GM12878 (cell line): ENCODE measurements at regions not wholly inside any gene's neighbourhood (a gene's known extent, or its start where the extent isn't known, plus 50 kb on each side); places are given as distances from the start of the nearest gene placed in this dataset.

ENCODE experiments used
- ATAC-seq: fragments of 200-7000 bp; cut with Tn5 transposase; 3 replicates; pipeline ENCODE4 v1.9.1; 2020; ENCODE audit warnings: mild to moderate bottlenecking, moderate library complexity
- BruUV-seq: library from RNA; stranded (reverse); fragments of 400-500 nt; replicated peaks from 2 replicates; lab custom pipeline; 2021; lab: Mats Ljungman, UMichigan
- CTCF ChIA-PET: fragments of 300-600 bp; sonication (Branson Sonifier 250); formaldehyde crosslinking; extraction: SDS; loops from one replicate; lab custom pipeline; 2021; ENCODE audit warnings: inconsistent platforms; lab: Yijun Ruan, JAX
- POLR2A ChIA-PET: fragments of 350-600 bp; formaldehyde crosslinking; extraction: SDS; loops from one replicate; lab custom pipeline; 2021; ENCODE audit warnings: inconsistent platforms; lab: Charles Lee
- RAD21 ChIA-PET: fragments of 300-600 bp; sonication (Branson Sonifier 250); formaldehyde crosslinking; loops from one replicate; lab custom pipeline; 2023; ENCODE audit warnings: antibody characterized with exemption; ENCODE audit not compliant: unreplicated experiment; lab: Charles Lee
- SMC1A ChIA-PET: fragments of 300-600 bp; sonication (Branson Sonifier 250); formaldehyde crosslinking; loops from one replicate; lab custom pipeline; 2023; ENCODE audit not compliant: unreplicated experiment, uncharacterized antibody; lab: Charles Lee
- DNase-seq: peaks from one replicate; pipeline ENCODE4 v3.0.0-alpha.2; 2011; ENCODE audit warnings: low read depth, low spot score
- FAIRE-seq: peaks from 3 replicates; lab custom pipeline; 2011; peaks lifted over from hg19 to GRCh38; lab: Jason Lieb, UNC
- H2AFZ ChIP-seq: 2 replicates; pipeline ENCODE4 v1.6.0; 2011; ENCODE audit warnings: low read depth, low read length, control low read depth; ENCODE audit not compliant: control insufficient read depth
- H3K27ac ChIP-seq: 2 replicates; pipeline ENCODE4 v1.5.1; 2011; ENCODE audit warnings: control low read depth; ENCODE audit not compliant: control insufficient read depth, insufficient read depth
- H3K27me3 ChIP-seq, 2 experiments: replicated peaks in 1 of 2; 2 replicates each; pipeline versions ENCODE4 v1.6.0 to v1.6.1; 2011; ENCODE audit warnings: low read length in 1 of 2; ENCODE audit not compliant: control insufficient read depth in 2 of 2, insufficient read depth in 2 of 2
- H3K36me3 ChIP-seq, 2 experiments: 2 replicates each; pipeline ENCODE4 v1.5.1; 2011; ENCODE audit warnings: low read length in 1 of 2; ENCODE audit not compliant: control insufficient read depth in 2 of 2, insufficient read depth in 2 of 2
- H3K4me1 ChIP-seq: 2 replicates; pipeline ENCODE4 v1.6.1; 2011; ENCODE audit warnings: mild to moderate bottlenecking, low read length, moderate library complexity, mixed read lengths; ENCODE audit not compliant: control insufficient read depth, insufficient read depth
- H3K4me2 ChIP-seq: 2 replicates; pipeline ENCODE4 v1.6.0; 2011; ENCODE audit warnings: control low read depth; ENCODE audit not compliant: control insufficient read depth, insufficient read depth
- H3K4me3 ChIP-seq: fragments of 200-600 bp; sonication (generic); 2 replicates; pipeline ENCODE4 v1.5.1; 2016
- H3K79me2 ChIP-seq: 2 replicates; pipeline ENCODE4 v1.6.0; 2011; ENCODE audit warnings: low read length; ENCODE audit not compliant: control insufficient read depth, insufficient read depth
- H3K9ac ChIP-seq: 2 replicates; pipeline ENCODE4 v1.8.0; 2011; ENCODE audit warnings: low read length, control low read depth, mixed read lengths; ENCODE audit not compliant: control insufficient read depth, insufficient read depth
- H3K9me3 ChIP-seq: replicated peaks from 3 replicates; pipeline ENCODE4 v1.5.1; 2011; ENCODE audit warnings: mild to moderate bottlenecking, low read length; ENCODE audit not compliant: control insufficient read depth, insufficient read depth
- H4K20me1 ChIP-seq: 2 replicates; pipeline ENCODE4 v1.6.0; 2011; ENCODE audit not compliant: control insufficient read depth, insufficient read depth
- BACH1 ChIP-seq: fragments of 450-650 bp; IDR thresholded peaks from 2 replicates; pipeline ENCODE4 v1.6.1; 2017; ENCODE audit warnings: mild to moderate bottlenecking, borderline replicate concordance
- BMI1 ChIP-seq: fragments of 450-650 bp; IDR thresholded peaks from 2 replicates; pipeline ENCODE4 v1.6.1; 2016; ENCODE audit warnings: mild to moderate bottlenecking, moderate library complexity, borderline replicate concordance
- CHD4 ChIP-seq: fragments of 200-600 bp; sonication (generic); IDR thresholded peaks from 2 replicates; pipeline ENCODE4 v1.6.1; 2016; ENCODE audit warnings: mild to moderate bottlenecking
- CREB1 ChIP-seq: IDR thresholded peaks from 2 replicates; pipeline ENCODE4 v1.6.1; 2012; ENCODE audit warnings: low read depth, mild to moderate bottlenecking, inconsistent platforms
- HDGF ChIP-seq: fragments of 450-650 bp; IDR thresholded peaks from 2 replicates; pipeline ENCODE4 v1.6.1; 2016; ENCODE audit warnings: antibody characterized with exemption
- KDM1A ChIP-seq: fragments of 200-600 bp; sonication (generic); IDR thresholded peaks from 2 replicates; pipeline ENCODE4 v1.6.1; 2016; ENCODE audit warnings: borderline replicate concordance
- MYB ChIP-seq: fragments of 150-350 bp; IDR thresholded peaks from 2 replicates; pipeline ENCODE4 v1.6.1; 2014; ENCODE audit warnings: mild to moderate bottlenecking, low read depth, low read length, borderline replicate concordance
- NFXL1 ChIP-seq: fragments of 450-650 bp; IDR thresholded peaks from 2 replicates; pipeline ENCODE4 v1.6.1; 2017; ENCODE audit warnings: antibody characterized with exemption, mild to moderate bottlenecking, borderline replicate concordance
- PKNOX1 ChIP-seq: fragments of 450-650 bp; IDR thresholded peaks from 2 replicates; pipeline ENCODE4 v1.6.1; 2016; ENCODE audit warnings: mild to moderate bottlenecking
- RAD51 ChIP-seq: fragments of 450-650 bp; IDR thresholded peaks from 2 replicates; pipeline ENCODE4 v1.6.1; 2016; ENCODE audit warnings: moderate library complexity, mild to moderate bottlenecking, inconsistent platforms
- SIX5 ChIP-seq: IDR thresholded peaks from 2 replicates; pipeline ENCODE4 v1.6.1; 2011; ENCODE audit warnings: mild to moderate bottlenecking, low read depth, low read length, moderate library complexity; ENCODE audit not compliant: severe bottlenecking
- TCF3 ChIP-seq: IDR thresholded peaks from 2 replicates; pipeline ENCODE4 v1.6.1; 2012; ENCODE audit warnings: low read depth, mild to moderate bottlenecking, low read length, borderline replicate concordance; ENCODE audit not compliant: insufficient read depth
- WRNIP1 ChIP-seq: IDR thresholded peaks from 2 replicates; pipeline ENCODE4 v1.6.1; 2011; ENCODE audit warnings: low read depth, low read length, improper control_type of control experiment, borderline replicate concordance
- WGBS: methylation state at CpG from one replicate; pipeline ENCODE4 v1.1.6; 2016; ENCODE audit warnings: low lambda C conversion rate; ENCODE audit not compliant: insufficient replicate concordance, insufficient coverage; ENCODE audit errors: missing lambda C conversion rate; 5-methylcytosine and 5-hydroxymethylcytosine counted together
- in situ Hi-C: fragments of 300-500 bp; cut with MboI; formaldehyde crosslinking; loops from 9 replicates; pipeline ENCODE4 v1.14.3; 2018; ENCODE audit warnings: mixed read lengths
- intact Hi-C: fragments of 100-400 bp; cut with micrococcal nuclease; formaldehyde crosslinking; loops from one replicate; pipeline ENCODE4 v1.14.2; 2022; ENCODE audit not compliant: unreplicated experiment
- TF ChIP-seq, protein P1 (sequence below): IDR thresholded peaks from 2 replicates; pipeline ENCODE4 v1.6.1; 2012; ENCODE audit warnings: mild to moderate bottlenecking, low read depth, low read length
- TF ChIP-seq, protein P2 (sequence below): fragments of 450-650 bp; IDR thresholded peaks from 2 replicates; pipeline ENCODE4 v1.6.1; 2016; ENCODE audit warnings: mild to moderate bottlenecking

DNA sequence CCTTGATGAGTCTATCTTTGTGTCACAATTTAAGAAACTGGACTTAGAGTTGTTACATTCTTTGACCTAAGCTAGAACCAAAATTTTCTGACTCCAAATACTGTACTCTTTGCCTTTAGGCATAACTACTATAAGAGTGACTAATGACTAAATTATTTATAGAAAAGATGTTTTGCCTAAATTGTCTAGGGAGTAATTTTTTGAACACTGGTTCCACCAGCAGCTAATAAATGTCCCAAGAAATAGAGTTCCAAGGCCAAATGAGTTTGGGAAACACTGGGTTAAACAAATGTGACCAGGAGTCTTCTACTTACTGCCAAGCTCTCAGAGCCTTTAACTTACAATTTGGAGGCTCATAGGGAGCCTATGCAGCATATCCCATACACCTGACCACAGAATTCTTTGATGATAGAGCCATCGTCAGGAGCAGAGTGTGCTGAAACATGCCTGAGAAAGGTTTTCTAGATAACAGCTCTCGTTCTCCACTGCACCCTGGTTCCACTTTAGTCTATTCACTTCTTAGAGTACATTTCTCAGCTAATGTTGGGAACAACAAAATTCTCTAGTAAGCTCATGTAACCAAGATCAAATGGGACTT lies 215.9 kb upstream of the HMGA2 start:
- Histone ChIP-seq H4K20me1 (no peaks in the 10 kb centered on the region), H3K9me3 (no peaks in the 10 kb centered on the region), H3K4me3 (no peak overlapping the region), H3K27ac (no peak overlapping the region), H3K79me2 (no peaks in the 10 kb centered on the region), H3K9ac (no peak overlapping the region), H3K4me1 (no peaks in the 10 kb centered on the region), H3K36me3 (no peaks in the 10 kb centered on the region), H3K4me2 (no peak overlapping the region), H3K27me3 (no peaks in the 10 kb centered on the region; a peak in 1 of 4 replicates), H2AFZ (no peak overlapping the region)
- in situ Hi-C loops, result no loop called here
- ChIA-PET SMC1A (interaction anchor here (1.2 to 1.4 kb wide), 4 partner anchors 9 to 498 kb away, joined by 3 read pairs; no protein-coding TSS in a partner anchor), POLR2A (no interaction called here), CTCF (interaction anchor here (1.0 to 1.3 kb wide), 2 partner anchors 66 to 478 kb away, joined by 3 read pairs; no protein-coding TSS in a partner anchor), RAD21 (no interaction called here)
- no peak for TF ChIP-seq CHD4
- no peak for TF ChIP-seq TCF3
- TF ChIP-seq BMI1, result no peak
- no peak for TF ChIP-seq SIX5
- no peak for TF ChIP-seq RAD51
- TF ChIP-seq PKNOX1, result no peak
- no peak for TF ChIP-seq CREB1
- TF ChIP-seq, protein P1, sequence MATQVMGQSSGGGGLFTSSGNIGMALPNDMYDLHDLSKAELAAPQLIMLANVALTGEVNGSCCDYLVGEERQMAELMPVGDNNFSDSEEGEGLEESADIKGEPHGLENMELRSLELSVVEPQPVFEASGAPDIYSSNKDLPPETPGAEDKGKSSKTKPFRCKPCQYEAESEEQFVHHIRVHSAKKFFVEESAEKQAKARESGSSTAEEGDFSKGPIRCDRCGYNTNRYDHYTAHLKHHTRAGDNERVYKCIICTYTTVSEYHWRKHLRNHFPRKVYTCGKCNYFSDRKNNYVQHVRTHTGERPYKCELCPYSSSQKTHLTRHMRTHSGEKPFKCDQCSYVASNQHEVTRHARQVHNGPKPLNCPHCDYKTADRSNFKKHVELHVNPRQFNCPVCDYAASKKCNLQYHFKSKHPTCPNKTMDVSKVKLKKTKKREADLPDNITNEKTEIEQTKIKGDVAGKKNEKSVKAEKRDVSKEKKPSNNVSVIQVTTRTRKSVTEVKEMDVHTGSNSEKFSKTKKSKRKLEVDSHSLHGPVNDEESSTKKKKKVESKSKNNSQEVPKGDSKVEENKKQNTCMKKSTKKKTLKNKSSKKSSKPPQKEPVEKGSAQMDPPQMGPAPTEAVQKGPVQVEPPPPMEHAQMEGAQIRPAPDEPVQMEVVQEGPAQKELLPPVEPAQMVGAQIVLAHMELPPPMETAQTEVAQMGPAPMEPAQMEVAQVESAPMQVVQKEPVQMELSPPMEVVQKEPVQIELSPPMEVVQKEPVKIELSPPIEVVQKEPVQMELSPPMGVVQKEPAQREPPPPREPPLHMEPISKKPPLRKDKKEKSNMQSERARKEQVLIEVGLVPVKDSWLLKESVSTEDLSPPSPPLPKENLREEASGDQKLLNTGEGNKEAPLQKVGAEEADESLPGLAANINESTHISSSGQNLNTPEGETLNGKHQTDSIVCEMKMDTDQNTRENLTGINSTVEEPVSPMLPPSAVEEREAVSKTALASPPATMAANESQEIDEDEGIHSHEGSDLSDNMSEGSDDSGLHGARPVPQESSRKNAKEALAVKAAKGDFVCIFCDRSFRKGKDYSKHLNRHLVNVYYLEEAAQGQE, result no peak
- TF ChIP-seq WRNIP1, result no peak
- TF ChIP-seq MYB, result no peak
- TF ChIP-seq, protein P2, sequence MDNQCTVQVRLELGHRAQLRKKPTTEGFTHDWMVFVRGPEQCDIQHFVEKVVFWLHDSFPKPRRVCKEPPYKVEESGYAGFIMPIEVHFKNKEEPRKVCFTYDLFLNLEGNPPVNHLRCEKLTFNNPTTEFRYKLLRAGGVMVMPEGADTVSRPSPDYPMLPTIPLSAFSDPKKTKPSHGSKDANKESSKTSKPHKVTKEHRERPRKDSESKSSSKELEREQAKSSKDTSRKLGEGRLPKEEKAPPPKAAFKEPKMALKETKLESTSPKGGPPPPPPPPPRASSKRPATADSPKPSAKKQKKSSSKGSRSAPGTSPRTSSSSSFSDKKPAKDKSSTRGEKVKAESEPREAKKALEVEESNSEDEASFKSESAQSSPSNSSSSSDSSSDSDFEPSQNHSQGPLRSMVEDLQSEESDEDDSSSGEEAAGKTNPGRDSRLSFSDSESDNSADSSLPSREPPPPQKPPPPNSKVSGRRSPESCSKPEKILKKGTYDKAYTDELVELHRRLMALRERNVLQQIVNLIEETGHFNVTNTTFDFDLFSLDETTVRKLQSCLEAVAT, result no peak
- no peak for TF ChIP-seq HDGF
- TF ChIP-seq NFXL1, result no peak
- no peak for TF ChIP-seq BACH1
- TF ChIP-seq KDM1A, result no peak
- FAIRE-seq, result no peak
- intact Hi-C loops, result no loop called here
- ATAC-seq, result no peak
- DNase-seq, result no peak
- 26% methylated on average over 2 of the region's 2 CpGs for WGBS
- no TSS peak for BruUV-seq
